ENCODE measurements at regions not wholly inside any gene's neighbourhood (a gene's known extent, or its start where the extent isn't known, plus 50 kb on each side); places are given as distances from the start of the nearest gene placed in this dataset.

GRCh38 chr14:26773906-26774593 is 176.2 kb upstream of the NOVA1 start:
- TF ChIP-seq CTCF (IDR thresholded peaks at IDR 0.05) (no peak), POLR2A (IDR thresholded peaks at IDR 0.05) (no peak)
